ENCODE measurements at regions not wholly inside any gene's neighbourhood (a gene's known extent, or its start where the extent isn't known, plus 50 kb on each side); places are given as distances from the start of the nearest gene placed in this dataset.

DNA sequence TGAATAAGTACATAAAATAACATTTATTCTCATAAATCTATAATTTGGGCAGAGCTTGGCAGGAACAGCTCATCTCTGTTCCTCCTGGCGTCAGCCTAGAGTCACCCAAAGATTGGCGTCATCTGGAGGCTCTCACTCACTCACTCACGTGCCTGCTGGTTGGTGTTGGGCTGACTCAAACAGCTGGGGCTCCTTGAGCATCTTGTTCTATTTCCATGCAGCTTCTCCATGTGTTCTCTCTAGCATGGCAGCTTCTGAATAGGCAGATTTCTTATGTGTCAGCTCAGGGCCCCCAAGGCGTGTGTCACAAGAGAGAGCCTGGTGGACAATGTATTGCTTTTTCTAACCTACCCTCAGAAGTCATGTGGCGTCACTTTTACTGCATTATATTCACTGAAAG, 70.6 kb upstream of the RAB3GAP2 start:
- TF ChIP-seq POLR2A (IDR thresholded peaks at IDR 0.05; ENCODE audit: low read depth, low read length) = no peak
- TF ChIP-seq POLR2AphosphoS5 (IDR thresholded peaks at IDR 0.05; ENCODE audit: low read depth, low read length) = no peak
- no peak for TF ChIP-seq TAF1 (IDR thresholded peaks at IDR 0.05; ENCODE audit: borderline replicate concordance, low read depth, low read length)
